CD14-positive monocyte (primary cell): ENCODE measurements at regions not wholly inside any gene's neighbourhood (a gene's known extent, or its start where the extent isn't known, plus 50 kb on each side); places are given as distances from the start of the nearest gene placed in this dataset.

Source experiments
- DNase-seq, 3 donors: peaks; one replicate each; pipeline ENCODE4 v3.0.0-alpha.2; 2011 to 2022
- H2AFZ ChIP-seq: 2 replicates; pipeline ENCODE4 v1.6.0; 2012; ENCODE audit warnings: mild to moderate bottlenecking, low read depth, low read length, inconsistent platforms; ENCODE audit not compliant: insufficient read depth, poor library complexity, severe bottlenecking
- H3K27ac ChIP-seq, 2 donors: 1 replicate in 1 of 2; 2 replicates in 1 of 2; pipeline ENCODE4 v1.5.1; 2012 to 2013; ENCODE audit warnings: low read length in 2 of 2, control low read depth in 1 of 2, inconsistent platforms in 1 of 2, low read depth in 1 of 2, mild to moderate bottlenecking in 1 of 2
- H3K27me3 ChIP-seq, 2 donors: one replicate each; pipeline versions ENCODE4 v1.6.0 to v1.6.1; 2011 to 2013; ENCODE audit warnings: low read length in 2 of 2; ENCODE audit not compliant: control insufficient read depth in 2 of 2, insufficient read depth in 2 of 2
- H3K36me3 ChIP-seq, 2 donors: replicated peaks in 1 of 2; 1 replicate in 1 of 2; 2 replicates in 1 of 2; pipeline versions ENCODE4 v1.5.1 to v1.6.1; 2012 to 2013; ENCODE audit warnings: low read length in 2 of 2, control low read depth in 1 of 2, inconsistent platforms in 1 of 2, mild to moderate bottlenecking in 1 of 2; ENCODE audit not compliant: insufficient read depth in 2 of 2, control insufficient read depth in 1 of 2
- H3K4me1 ChIP-seq, 2 donors: 1 replicate in 1 of 2; 2 replicates in 1 of 2; pipeline versions ENCODE4 v1.5.1 to v1.6.1; 2012 to 2013; ENCODE audit warnings: low read length in 2 of 2, control low read depth in 1 of 2, inconsistent platforms in 1 of 2, mild to moderate bottlenecking in 1 of 2, moderate library complexity in 1 of 2; ENCODE audit not compliant: insufficient read depth in 2 of 2, control insufficient read depth in 1 of 2
- H3K4me2 ChIP-seq: replicated peaks from 2 replicates; pipeline ENCODE3; 2012; ENCODE audit warnings: low read length, moderate library complexity, mild to moderate bottlenecking; ENCODE audit not compliant: poor library complexity, severe bottlenecking; ENCODE audit errors: extremely low read depth
- H3K4me3 ChIP-seq, 3 experiments: fragments of 200-600 bp in 1 of 3; sonication (generic) in 1 of 3; replicated peaks in 1 of 3; 1 replicate in 2 of 3; 2 replicates in 1 of 3; pipeline ENCODE4 v1.5.1; 2011 to 2013; ENCODE audit warnings: low read length in 3 of 3, mild to moderate bottlenecking in 3 of 3, control low read depth in 2 of 3, low read depth in 2 of 3, inconsistent platforms in 1 of 3, moderate library complexity in 1 of 3
- H3K79me2 ChIP-seq: 2 replicates; pipeline ENCODE4 v1.6.0; 2012; ENCODE audit warnings: mild to moderate bottlenecking, control low read depth, inconsistent platforms, low read length, moderate library complexity; ENCODE audit not compliant: insufficient read depth
- H3K9ac ChIP-seq: 2 replicates; pipeline ENCODE4 v1.6.0; 2017; ENCODE audit warnings: low read length, mild to moderate bottlenecking; ENCODE audit not compliant: insufficient read depth, poor library complexity, severe bottlenecking
- H3K9me3 ChIP-seq, 2 donors: replicated peaks in 1 of 2; 1 replicate in 1 of 2; 2 replicates in 1 of 2; pipeline versions ENCODE4 v1.5.1 to v1.6.1; 2012 to 2013; ENCODE audit warnings: low read length in 2 of 2, control low read depth in 1 of 2; ENCODE audit not compliant: control insufficient read depth in 1 of 2, insufficient read depth in 1 of 2
- H4K20me1 ChIP-seq: 2 replicates; pipeline ENCODE4 v1.6.0; 2012; ENCODE audit warnings: mild to moderate bottlenecking, low read length, control low read depth, moderate library complexity; ENCODE audit not compliant: insufficient read depth
- H3K27ac Mint-ChIP-seq, 7 donors: one replicate each; pipeline ENCODE4 v1.8.0; 2020; ENCODE audit warnings: mild to moderate bottlenecking in 7 of 7, mixed read lengths in 7 of 7, moderate library complexity in 6 of 7, inconsistent platforms in 2 of 7
- H3K27me3 Mint-ChIP-seq, 3 donors: one replicate each; pipeline ENCODE4 v1.8.0; 2021 to 2022; ENCODE audit warnings: low read depth in 3 of 3, mild to moderate bottlenecking in 3 of 3, mixed read lengths in 3 of 3, moderate library complexity in 3 of 3, inconsistent platforms in 1 of 3
- H3K36me3 Mint-ChIP-seq, 2 donors: one replicate each; pipeline ENCODE4 v1.8.0; 2020; ENCODE audit warnings: mixed read lengths in 2 of 2, inconsistent platforms in 1 of 2, mild to moderate bottlenecking in 1 of 2
- H3K4me1 Mint-ChIP-seq: one replicate; pipeline ENCODE4 v1.8.0; 2020; ENCODE audit warnings: mild to moderate bottlenecking, mixed read lengths
- H3K4me3 Mint-ChIP-seq, 2 donors: one replicate each; pipeline ENCODE4 v1.8.0; 2020; ENCODE audit warnings: mild to moderate bottlenecking in 2 of 2, mixed read lengths in 2 of 2, moderate library complexity in 1 of 2
- H3K9me3 Mint-ChIP-seq, 7 donors: one replicate each; pipeline ENCODE4 v1.8.0; 2020 to 2022; ENCODE audit warnings: mixed read lengths in 7 of 7, mild to moderate bottlenecking in 6 of 7, moderate library complexity in 6 of 7, inconsistent platforms in 2 of 7
- CTCF ChIP-seq: fragments of 200-600 bp; IDR thresholded peaks from one replicate; pipeline ENCODE4 v1.8.0; 2022; ENCODE audit warnings: antibody characterized with exemption, mild to moderate bottlenecking
- WGBS: methylation state at CpG from one replicate; pipeline ENCODE4 v1.1.5; 2013; ENCODE audit warnings: missing lambda C conversion rate; ENCODE audit not compliant: insufficient coverage; 5-methylcytosine and 5-hydroxymethylcytosine counted together
- intact Hi-C, 2 donors: fragments of 100-400 bp; cut with micrococcal nuclease; formaldehyde crosslinking; loops; one replicate each; pipeline versions ENCODE4 v1.15.0 to v1.15.1; 2023

GRCh38 chrX:95823796-95824195 is 860.8 kb upstream of the DIAPH2 start:
- Histone ChIP-seq H3K27me3 (no peaks in the 10 kb centered on the region), H3K79me2 (no peaks in the 10 kb centered on the region), H4K20me1 (no peaks in the 10 kb centered on the region), H3K9ac (no peak overlapping the region), H3K27ac (no peak overlapping the region), H2AFZ (no peak overlapping the region), H3K4me2 (no peak overlapping the region), H3K4me3 (no peak overlapping the region), H3K9me3 (no peaks in the 10 kb centered on the region), H3K36me3 (no peaks in the 10 kb centered on the region), H3K4me1 (no peaks in the 10 kb centered on the region)
- H3K4me1 Mint-ChIP-seq = no peaks in the 10 kb centered on the region
- peaks cover 0 to 2% (median 0%) of the 10 kb centered on the region in 7 donors for H3K9me3 Mint-ChIP-seq
- no CpG with 5 or more reads among the region's 1 CpG for WGBS
- H3K27me3 Mint-ChIP-seq = peaks cover 0 to 3% (median 2%) of the 10 kb centered on the region in 3 donors
- intact Hi-C loops = no loop called here
- TF ChIP-seq CTCF = no peak
- no peaks in the 10 kb centered on the region for H3K36me3 Mint-ChIP-seq
- no peak for DNase-seq
- H3K27ac Mint-ChIP-seq = no peak overlapping the region
- no peak overlapping the region for H3K4me3 Mint-ChIP-seq

- H3K79me2 ChIP-seq = no peaks in the 10 kb centered on the region
- H3K27me3 ChIP-seq = no peaks in the 10 kb centered on the region
- intact Hi-C loops = no loop called here
- H3K9me3 ChIP-seq = peaks cover 9 to 20% of the 10 kb centered on the region in 2 donors
- WGBS = 93% methylated on average over 2 of the region's 6 CpGs
- Mint-ChIP-seq H3K4me3 (no peak overlapping the region), H3K9me3 (peaks cover 2 to 16% (median 6%) of the 10 kb centered on the region in 7 donors), H3K27ac (no peak overlapping the region), H3K27me3 (no peaks in the 10 kb centered on the region), H3K36me3 (no peaks in the 10 kb centered on the region), H3K4me1 (no peaks in the 10 kb centered on the region)
- no peak overlapping the region for H3K4me3 ChIP-seq
- H3K9ac ChIP-seq = no peak overlapping the region
- TF ChIP-seq CTCF = no peak
- no peak for DNase-seq
- no peak overlapping the region for H2AFZ ChIP-seq
- no peaks in the 10 kb centered on the region for H3K4me1 ChIP-seq
- no peak overlapping the region for H3K27ac ChIP-seq
- H3K36me3 ChIP-seq = no peaks in the 10 kb centered on the region
- no peak overlapping the region for H3K4me2 ChIP-seq
- no peaks in the 10 kb centered on the region for H4K20me1 ChIP-seq
Observed at GRCh38 chrX:95835223-95835622, 849.4 kb upstream of the DIAPH2 start.
